PC-9 (cell line): ENCODE measurements at regions not wholly inside any gene's neighbourhood (a gene's known extent, or its start where the extent isn't known, plus 50 kb on each side); places are given as distances from the start of the nearest gene placed in this dataset.
"Not testable (repeated sequence)": the region's sequence is repeated elsewhere in the genome, so short reads cannot be mapped to it uniquely, and the experiment has no call there.

ENCODE experiments used
- BruUV-seq: library from RNA; stranded (reverse); fragments of 400-500 nt; replicated peaks from 2 replicates; lab custom pipeline; 2021; lab: Mats Ljungman, UMichigan
- CTCF ChIA-PET: fragments of 300-600 bp; sonication (Branson Sonifier 250); formaldehyde crosslinking; loops from one replicate; lab custom pipeline; 2022; ENCODE audit warnings: antibody characterized with exemption; lab: Charles Lee
- POLR2A ChIA-PET: fragments of 300-600 bp; sonication (Branson Sonifier 250); formaldehyde crosslinking; loops from one replicate; lab custom pipeline; 2022; ENCODE audit warnings: antibody characterized with exemption; ENCODE audit not compliant: unreplicated experiment; lab: Charles Lee
- DNase-seq, 2 experiments: peaks; one replicate each; pipeline versions ENCODE4 v3.0.0 to v3.0.0-alpha.2; 2015 to 2022; ENCODE audit warnings: mixed read lengths in 1 of 2
- H2AFZ ChIP-seq: fragments of 200-600 bp; sonication (generic); 2 replicates; pipeline ENCODE4 v1.8.1; 2017; ENCODE audit warnings: antibody characterized with exemption
- H3F3A ChIP-seq: fragments of 200-600 bp; sonication (generic); 2 replicates; pipeline ENCODE4 v1.8.1; 2017; ENCODE audit warnings: antibody characterized with exemption, mild to moderate bottlenecking, low read depth; ENCODE audit not compliant: insufficient read depth
- H3K27ac ChIP-seq: fragments of 200-600 bp; sonication (generic); 2 replicates; pipeline ENCODE4 v1.6.1; 2016; ENCODE audit warnings: mixed run types
- H3K27me3 ChIP-seq: fragments of 200-600 bp; sonication (generic); 2 replicates; pipeline ENCODE4 v1.6.1; 2016; ENCODE audit warnings: low read depth, mixed run types; ENCODE audit not compliant: insufficient read depth
- H3K36me3 ChIP-seq: fragments of 200-600 bp; sonication (generic); 2 replicates; pipeline ENCODE4 v1.6.1; 2016; ENCODE audit warnings: low read depth, mixed run types
- H3K4me1 ChIP-seq: fragments of 200-600 bp; sonication (generic); replicated peaks from 2 replicates; pipeline ENCODE4 v1.6.1; 2016; ENCODE audit warnings: mixed run types; ENCODE audit not compliant: insufficient read depth
- H3K4me2 ChIP-seq: fragments of 200-600 bp; sonication (generic); 2 replicates; pipeline ENCODE4 v1.6.1; 2017; ENCODE audit warnings: mixed run types
- H3K4me3 ChIP-seq: fragments of 200-600 bp; sonication (generic); 2 replicates; pipeline ENCODE4 v1.6.1; 2016; ENCODE audit warnings: mixed run types
- H3K79me2 ChIP-seq: fragments of 200-600 bp; sonication (generic); 2 replicates; pipeline ENCODE4 v1.6.1; 2017; ENCODE audit warnings: low read depth, mixed run types
- H3K9me2 ChIP-seq: fragments of 200-600 bp; sonication (generic); 2 replicates; pipeline ENCODE4 v1.8.1; 2017; ENCODE audit warnings: mild to moderate bottlenecking; ENCODE audit not compliant: insufficient read depth
- H3K9me3 ChIP-seq: fragments of 200-600 bp; sonication (generic); 2 replicates; pipeline ENCODE4 v1.8.1; 2016; ENCODE audit warnings: low read depth; ENCODE audit not compliant: insufficient read depth
- H4K20me1 ChIP-seq: fragments of 200-600 bp; sonication (generic); 2 replicates; pipeline ENCODE4 v1.8.1; 2017; ENCODE audit not compliant: insufficient read depth
- CTCF ChIP-seq: fragments of 200-600 bp; sonication (generic); conservative IDR thresholded peaks from 2 replicates; pipeline ENCODE4 v1.6.1; 2017; ENCODE audit warnings: mixed run types, antibody characterized with exemption, mild to moderate bottlenecking, moderate library complexity
- EZH2 ChIP-seq: fragments of 200-600 bp; sonication (generic); IDR thresholded peaks from 2 replicates; pipeline ENCODE4 v1.8.0; 2017; ENCODE audit warnings: antibody characterized with exemption, low read depth
- intact Hi-C: fragments of 100-400 bp; cut with micrococcal nuclease; formaldehyde crosslinking; loops from one replicate; pipeline ENCODE4 v1.10.0; 2022; ENCODE audit not compliant: unreplicated experiment

- Histone ChIP-seq H3F3A (no peaks in the 10 kb centered on the region), H3K4me1 (no peaks in the 10 kb centered on the region), H2AFZ (no peak overlapping the region), H4K20me1 (no peaks in the 10 kb centered on the region), H3K4me3 (no peak overlapping the region), H3K36me3 (no peaks in the 10 kb centered on the region), H3K9me3 (peaks cover 6% of the 10 kb centered on the region; the same call in 1 of the 2 replicates), H3K79me2 (no peaks in the 10 kb centered on the region), H3K4me2 (no peak overlapping the region), H3K27ac (no peak overlapping the region), H3K27me3 (no peaks in the 10 kb centered on the region), H3K9me2 (no peaks in the 10 kb centered on the region)
- ChIA-PET POLR2A (no interaction called here), CTCF (no interaction called here)
- no peak for DNase-seq
- intact Hi-C loops = no loop called here
- TF ChIP-seq EZH2 (no peak), CTCF (no peak)
- BruUV-seq = no TSS peak
These were observed 71.3 kb upstream of the FYN start for GRCh38 chr6:111944541-111944940.

GRCh38 chr6:111949546-111949945 lies 76.3 kb upstream of the FYN start:
- H2AFZ ChIP-seq = no peak overlapping the region
- intact Hi-C loops = no loop called here
- H3K4me2 ChIP-seq = no peak overlapping the region
- H3K27ac ChIP-seq = no peak overlapping the region
- H3K79me2 ChIP-seq = no peaks in the 10 kb centered on the region
- H3K9me2 ChIP-seq = no peaks in the 10 kb centered on the region
- no peaks in the 10 kb centered on the region for H3F3A ChIP-seq
- H3K9me3 ChIP-seq = no peaks in the 10 kb centered on the region; the same call in 1 of the 2 replicates
- no peak for TF ChIP-seq EZH2
- no peak for TF ChIP-seq CTCF
- no peak for DNase-seq
- H3K27me3 ChIP-seq = no peaks in the 10 kb centered on the region
- no peaks in the 10 kb centered on the region for H4K20me1 ChIP-seq
- no peak overlapping the region for H3K4me3 ChIP-seq
- BruUV-seq = no TSS peak
- CTCF ChIA-PET = interaction anchor here (0.6 kb wide), 1 partner anchor 245 kb away, joined by 3 read pairs; no protein-coding TSS in a partner anchor
- POLR2A ChIA-PET = no interaction called here
- no peaks in the 10 kb centered on the region for H3K36me3 ChIP-seq
- H3K4me1 ChIP-seq = peaks cover 14% of the 10 kb centered on the region

GRCh38 chr6:111949984-111950383 lies 76.7 kb upstream of the FYN start:
- DNase-seq, H3K4me2 ChIP-seq, H3K36me3 ChIP-seq, BruUV-seq, H3F3A ChIP-seq, H3K27ac ChIP-seq, H2AFZ ChIP-seq, H3K79me2 ChIP-seq, H3K4me3 ChIP-seq, H4K20me1 ChIP-seq, intact Hi-C loops, H3K9me2 ChIP-seq, H3K9me3 ChIP-seq, H3K27me3 ChIP-seq, POLR2A ChIA-PET: not testable (repeated sequence)
- H3K4me1 ChIP-seq = peaks cover 14% of the 10 kb centered on the region
- CTCF ChIA-PET = interaction anchor here (0.6 kb wide), 1 partner anchor 245 kb away, joined by 3 read pairs; no protein-coding TSS in a partner anchor
